K562 (cell line): ENCODE measurements at regions not wholly inside any gene's neighbourhood (a gene's known extent, or its start where the extent isn't known, plus 50 kb on each side); places are given as distances from the start of the nearest gene placed in this dataset.
A peak's percentile ranks its signal among the peaks of the same experiment; 100 is the strongest.

Experiments
- BDP1 ChIP-seq: IDR thresholded peaks from 3 replicates; pipeline ENCODE4 v1.6.1; 2011; ENCODE audit not compliant: insufficient read length, insufficient read depth
- C11orf30 ChIP-seq: fragments of 450-650 bp; IDR thresholded peaks from 2 replicates; pipeline ENCODE4 v1.6.1; 2016; ENCODE audit warnings: low read depth, mild to moderate bottlenecking
- ETS1 ChIP-seq: conservative IDR thresholded peaks from 2 replicates; pipeline ENCODE4 v1.6.1; 2011; ENCODE audit warnings: low read depth, mild to moderate bottlenecking, low read length; ENCODE audit not compliant: control insufficient read depth
- EZH2 ChIP-seq: IDR thresholded peaks from 2 replicates; pipeline ENCODE4 v1.6.1; 2012; ENCODE audit warnings: low read depth, mild to moderate bottlenecking, inconsistent platforms, low read length, borderline replicate concordance
- ILK ChIP-seq: fragments of 450-650 bp; IDR thresholded peaks from 2 replicates; pipeline ENCODE4 v1.6.1; 2016; ENCODE audit warnings: missing genetic modification characterization, low read depth, mild to moderate bottlenecking, missing compliant biosample characterization, moderate library complexity, borderline replicate concordance
- KAT7 ChIP-seq: sonication (generic); formaldehyde crosslinking; IDR thresholded peaks from 2 replicates; pipeline ENCODE4 v1.8.0; 2022; ENCODE audit warnings: missing genetic modification reagents, mild to moderate bottlenecking, borderline replicate concordance
- KLF6 ChIP-seq: fragments of 250-450 bp; sonication (Bioruptor Pico); IDR thresholded peaks from 2 replicates; pipeline ENCODE4 v1.4.0; 2020; ENCODE audit warnings: mild to moderate bottlenecking, moderate library complexity, borderline replicate concordance
- MCM7 ChIP-seq, 2 experiments: fragments of 450-650 bp; IDR thresholded peaks; 2 replicates each; pipeline ENCODE4 v1.6.1; 2016 to 2018
- NCOA4 ChIP-seq: fragments of 450-650 bp; IDR thresholded peaks from 2 replicates; pipeline ENCODE4 v1.6.1; 2018; ENCODE audit warnings: mild to moderate bottlenecking; ENCODE audit not compliant: partially characterized antibody
- POU5F1 ChIP-seq: fragments of 150-350 bp; IDR thresholded peaks from 2 replicates; pipeline ENCODE4 v1.6.1; 2014; ENCODE audit warnings: borderline replicate concordance, low read length, low read depth, mild to moderate bottlenecking; ENCODE audit not compliant: partially characterized antibody
- RBM25 ChIP-seq: fragments of 200-400 bp; formaldehyde crosslinking; IDR thresholded peaks from 2 replicates; pipeline ENCODE4 v1.6.1; 2018; ENCODE audit warnings: low read length, low read depth, moderate library complexity; ENCODE audit not compliant: severe bottlenecking
- SAFB ChIP-seq: fragments of 200-400 bp; formaldehyde crosslinking; IDR thresholded peaks from 2 replicates; pipeline ENCODE4 v1.6.1; 2017; ENCODE audit warnings: low read depth, low read length, borderline replicate concordance
- SLC30A9 ChIP-seq: fragments of 250-450 bp; sonication (Bioruptor Pico); IDR thresholded peaks from 2 replicates; pipeline ENCODE4 v1.8.0; 2022; ENCODE audit warnings: mild to moderate bottlenecking, moderate library complexity
- TAF15 ChIP-seq: fragments of 200-400 bp; formaldehyde crosslinking; IDR thresholded peaks from 2 replicates; pipeline ENCODE4 v1.6.1; 2017; ENCODE audit warnings: mild to moderate bottlenecking, low read depth, low read length, moderate library complexity
- TFE3 ChIP-seq: fragments of 450-650 bp; formaldehyde crosslinking; IDR thresholded peaks from 2 replicates; pipeline ENCODE4 v1.4.0; 2020; ENCODE audit warnings: mild to moderate bottlenecking, mixed read lengths
- UBTF ChIP-seq, 2 experiments: IDR thresholded peaks; 2 replicates each; pipeline ENCODE4 v1.6.1; 2012; ENCODE audit warnings: improper control_type of control experiment in 2 of 2, low read depth in 2 of 2, low read length in 2 of 2, borderline replicate concordance in 1 of 2
- ZNF121 ChIP-seq: sonication (generic); formaldehyde crosslinking; conservative IDR thresholded peaks from 2 replicates; pipeline ENCODE4 v1.8.0; 2022; ENCODE audit warnings: missing genetic modification reagents
- ZNF197 ChIP-seq: fragments of 200-800 bp; sonication (Bioruptor generic); IDR thresholded peaks from 2 replicates; pipeline ENCODE4 v1.6.1; 2016; ENCODE audit warnings: low read depth, missing genetic modification characterization, missing compliant biosample characterization
- ZNF384 ChIP-seq: IDR thresholded peaks from 2 replicates; pipeline ENCODE4 v1.6.1; 2012; ENCODE audit warnings: low read depth, low read length, improper control_type of control experiment
- ZNF398 ChIP-seq: fragments of 250-450 bp; sonication (Bioruptor Pico); IDR thresholded peaks from 2 replicates; pipeline ENCODE4 v1.8.0; 2021; ENCODE audit warnings: moderate library complexity, mild to moderate bottlenecking, inconsistent platforms
- ZNF699 ChIP-seq: fragments of 250-450 bp; sonication (Bioruptor Pico); IDR thresholded peaks from 2 replicates; pipeline ENCODE4 v1.8.0; 2021; ENCODE audit warnings: mild to moderate bottlenecking, moderate library complexity; ENCODE audit not compliant: insufficient replicate concordance

GRCh38 chr3:72143322-72143721 lies 358.4 kb upstream of the PROK2 start (continued):
- TF ChIP-seq ILK (tag) (no peak), RBM25 (peak; percentile 96), ZNF699 (no peak), POU5F1 (no peak), BDP1 (no peak), ZNF121 (CRISPR knock-in tag) (no peak), NCOA4 (no peak), MCM7 (IDR thresholded peaks at IDR 0.05) (no peak), SAFB (no peak), UBTF (IDR thresholded peaks at IDR 0.05; ENCODE audit: borderline replicate concordance in 1 of 2, low read depth in 2 of 2, low read length in 2 of 2) (no peak), C11orf30 (peak; percentile 79), ZNF398 (CRISPR knock-in tag) (no peak), KAT7 (no peak), EZH2 (no peak), ETS1 (no peak), TAF15 (no peak), KLF6 (CRISPR knock-in tag) (peak; percentile 67; the same call in 1 of the 2 replicates), TFE3 (CRISPR knock-in tag) (no peak), ZNF197 (CRISPR knock-in tag) (no peak), ZNF384 (no peak), SLC30A9 (CRISPR knock-in tag) (no peak)
